ENCODE measurements at regions not wholly inside any gene's neighbourhood (a gene's known extent, or its start where the extent isn't known, plus 50 kb on each side); places are given as distances from the start of the nearest gene placed in this dataset.
A peak's percentile ranks its signal among the peaks of the same experiment; 100 is the strongest.

DNA sequence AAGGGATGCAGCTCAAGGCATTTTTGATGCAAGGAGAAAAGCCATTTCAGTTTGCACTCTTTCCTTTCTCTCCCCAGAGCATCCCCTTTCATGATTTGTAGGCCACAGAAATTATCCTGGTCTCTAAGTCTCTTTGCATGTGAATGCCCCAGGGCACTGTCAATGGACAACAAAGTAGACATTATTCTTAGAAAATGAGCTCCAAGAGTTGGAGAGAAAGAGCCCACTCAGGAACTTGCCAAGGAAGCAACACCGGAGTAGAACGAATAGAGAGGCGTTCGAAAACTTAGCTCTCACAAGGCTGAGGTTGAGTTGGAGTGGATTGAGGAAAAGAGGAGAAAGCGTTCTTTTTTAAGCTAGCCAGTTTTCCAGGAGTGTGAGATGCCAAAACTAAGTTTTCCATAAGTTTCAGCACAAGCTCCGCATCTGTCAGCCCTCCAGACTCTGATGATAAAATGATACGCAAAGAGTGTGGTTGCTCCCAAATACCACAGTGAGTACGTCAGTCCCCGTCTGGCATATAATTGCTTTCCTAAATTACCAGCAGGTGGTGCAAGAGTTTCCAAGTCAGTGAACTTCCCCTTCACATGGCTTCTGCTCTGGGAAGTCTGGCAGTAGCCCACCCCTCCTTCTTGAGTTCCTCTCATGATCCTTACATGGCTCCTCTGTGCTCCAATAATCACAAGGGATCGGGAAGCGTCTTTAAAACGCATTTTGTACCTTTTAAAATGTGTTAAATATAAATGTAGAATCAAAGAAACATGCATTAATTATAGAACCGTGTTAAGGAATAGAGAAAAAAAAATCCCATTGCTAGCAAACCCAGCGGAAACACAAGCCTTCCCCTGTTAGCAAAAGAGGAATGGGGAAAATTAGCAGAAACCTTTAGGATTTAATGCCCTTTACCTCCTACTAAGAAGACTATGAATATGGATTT is 1060.6 kb upstream of the FANCL start:
- intact Hi-C loops (cut with DNase I; ENCODE audit: low total_unique reads) (loop anchor here (10.0 kb wide), 1 partner anchor 1253 kb away; the partner anchor contains the start of gene BCL11A), in situ Hi-C loops (cut with MboI; ENCODE audit: low pct_ligation_motif_present in 1 of 4, low pct_unique_long_range_greater_than_20kb in 1 of 4, low sequenced_read_pairs in 3 of 4) (loop anchor here in 2 of 4 donors (10.0 to 25.0 kb wide), 2 partner anchors 1261 to 1263 kb away; partner anchors contain the start of gene BCL11A (in 1 of the 2))
- H3K27me3 ChIP-seq = peaks cover 4% of the 10 kb centered on the region

DNA sequence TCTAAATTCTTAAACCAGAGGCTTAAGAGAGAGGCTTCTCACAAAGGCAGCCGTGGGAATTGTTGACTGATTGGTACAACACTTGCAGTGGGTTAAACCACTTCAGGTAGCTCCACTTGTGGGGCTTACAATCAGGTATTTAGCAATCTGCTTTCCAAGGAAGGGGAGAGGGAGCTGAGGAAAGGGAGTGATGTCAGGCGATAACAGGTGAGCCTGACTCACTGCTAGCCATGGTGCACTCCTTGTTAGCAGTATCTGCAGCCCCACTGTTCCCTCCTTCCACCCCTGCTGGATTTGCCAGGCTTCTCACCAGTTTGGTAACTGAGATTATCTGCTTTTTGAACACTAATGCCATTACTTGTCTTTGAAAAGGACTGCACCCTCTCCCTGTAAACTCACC is 1056.7 kb upstream of the FANCL start:
- intact Hi-C loops (cut with DNase I; ENCODE audit: low total_unique reads) (no loop called here), in situ Hi-C loops (cut with MboI; ENCODE audit: low pct_ligation_motif_present in 1 of 4, low pct_unique_long_range_greater_than_20kb in 1 of 4, low sequenced_read_pairs in 3 of 4) (loop anchor here in 2 of 4 donors (10.0 to 25.0 kb wide), 2 partner anchors 1267 to 1289 kb away; no protein-coding TSS in a partner anchor)
- Histone ChIP-seq H3K4me1 (peaks cover 0 to 6% (median 1%) of the 10 kb centered on the region in 4 donors), H3K9me3 (no peaks in the 10 kb centered on the region), H3K27me3 (peaks cover 4% of the 10 kb centered on the region), H3K27ac (no peak overlapping the region), H3K36me3 (no peaks in the 10 kb centered on the region), H3K4me3 (no peak overlapping the region)
- no peak for DNase-seq
- TF ChIP-seq, protein P1, sequence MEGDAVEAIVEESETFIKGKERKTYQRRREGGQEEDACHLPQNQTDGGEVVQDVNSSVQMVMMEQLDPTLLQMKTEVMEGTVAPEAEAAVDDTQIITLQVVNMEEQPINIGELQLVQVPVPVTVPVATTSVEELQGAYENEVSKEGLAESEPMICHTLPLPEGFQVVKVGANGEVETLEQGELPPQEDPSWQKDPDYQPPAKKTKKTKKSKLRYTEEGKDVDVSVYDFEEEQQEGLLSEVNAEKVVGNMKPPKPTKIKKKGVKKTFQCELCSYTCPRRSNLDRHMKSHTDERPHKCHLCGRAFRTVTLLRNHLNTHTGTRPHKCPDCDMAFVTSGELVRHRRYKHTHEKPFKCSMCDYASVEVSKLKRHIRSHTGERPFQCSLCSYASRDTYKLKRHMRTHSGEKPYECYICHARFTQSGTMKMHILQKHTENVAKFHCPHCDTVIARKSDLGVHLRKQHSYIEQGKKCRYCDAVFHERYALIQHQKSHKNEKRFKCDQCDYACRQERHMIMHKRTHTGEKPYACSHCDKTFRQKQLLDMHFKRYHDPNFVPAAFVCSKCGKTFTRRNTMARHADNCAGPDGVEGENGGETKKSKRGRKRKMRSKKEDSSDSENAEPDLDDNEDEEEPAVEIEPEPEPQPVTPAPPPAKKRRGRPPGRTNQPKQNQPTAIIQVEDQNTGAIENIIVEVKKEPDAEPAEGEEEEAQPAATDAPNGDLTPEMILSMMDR (IDR thresholded peaks at IDR 0.05) = no peak
- TF ChIP-seq EP300 (IDR thresholded peaks at IDR 0.05; ENCODE audit: low read depth) = no peak
- TF ChIP-seq POLR2A (IDR thresholded peaks at IDR 0.05) = no peak
- no peak for TF ChIP-seq POLR2AphosphoS5 (IDR thresholded peaks at IDR 0.05)
- WGBS, 2 donors (ENCODE audit: low coverage in 1 of 2) = 95 to 100% methylated on average over 2 of the region's 2 CpGs

More for the DNA sequence above, 1060.6 kb upstream of the FANCL start:
- no peak overlapping the region for H3K4me3 ChIP-seq
- TF ChIP-seq POLR2A (IDR thresholded peaks at IDR 0.05) = no peak
- TF ChIP-seq, protein P1 (IDR thresholded peaks at IDR 0.05) = peak; percentile 49 to 60 (median 58)
- H3K27ac ChIP-seq = no peak overlapping the region
- 44 to 63% methylated on average over 10 to 14 of the region's 14 CpGs for WGBS, 2 donors (ENCODE audit: low coverage in 1 of 2)
- peak; percentile 21 for DNase-seq
- no peaks in the 10 kb centered on the region for H3K36me3 ChIP-seq
- peaks cover 0 to 6% (median 0%) of the 10 kb centered on the region in 4 donors for H3K4me1 ChIP-seq
- H3K9me3 ChIP-seq = no peaks in the 10 kb centered on the region

DNA sequence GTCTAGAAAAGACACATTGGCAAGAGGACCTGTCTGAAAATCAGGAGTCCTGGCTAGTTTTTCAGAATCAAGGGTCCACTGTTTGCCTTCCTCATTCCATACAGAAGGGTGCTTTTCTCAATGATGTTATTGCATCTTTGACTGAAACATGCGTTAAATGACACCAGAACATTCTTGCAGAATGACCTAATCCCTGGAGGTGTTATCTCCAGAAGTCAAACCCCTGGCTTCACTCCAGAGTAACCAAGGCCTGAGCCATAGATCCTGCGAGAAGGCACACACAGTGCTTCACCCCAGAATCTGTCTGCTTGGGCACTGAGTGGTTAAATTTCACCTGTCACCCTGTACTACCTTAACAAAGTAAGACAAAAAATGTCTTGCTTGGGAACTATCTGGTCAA is 1055.2 kb upstream of the FANCL start:
- Histone ChIP-seq H3K36me3 (no peaks in the 10 kb centered on the region), H3K4me3 (no peak overlapping the region), H3K9me3 (no peaks in the 10 kb centered on the region), H3K27me3 (peaks cover under 1% of the 10 kb centered on the region), H3K27ac (no peak overlapping the region), H3K4me1 (peaks cover 0 to 3% (median 0%) of the 10 kb centered on the region in 4 donors)
- DNase-seq = no peak
- in situ Hi-C loops (cut with MboI; ENCODE audit: low pct_ligation_motif_present in 1 of 4, low pct_unique_long_range_greater_than_20kb in 1 of 4, low sequenced_read_pairs in 3 of 4) = loop anchor here in 2 of 4 donors (10.0 to 25.0 kb wide), 2 partner anchors 1269 to 1291 kb away; no protein-coding TSS in a partner anchor
- 37% methylated on average over 2 of the region's 2 CpGs; no CpG with 5 or more reads in 1 of the 2 donors for WGBS, 2 donors (ENCODE audit: low coverage in 1 of 2)
- intact Hi-C loops (cut with DNase I; ENCODE audit: low total_unique reads) = no loop called here
- TF ChIP-seq POLR2A (IDR thresholded peaks at IDR 0.05) = no peak
- no peak for TF ChIP-seq EP300 (IDR thresholded peaks at IDR 0.05; ENCODE audit: low read depth)
- no peak for TF ChIP-seq POLR2AphosphoS5 (IDR thresholded peaks at IDR 0.05)
- TF ChIP-seq, protein P1 (IDR thresholded peaks at IDR 0.05) = no peak

DNA sequence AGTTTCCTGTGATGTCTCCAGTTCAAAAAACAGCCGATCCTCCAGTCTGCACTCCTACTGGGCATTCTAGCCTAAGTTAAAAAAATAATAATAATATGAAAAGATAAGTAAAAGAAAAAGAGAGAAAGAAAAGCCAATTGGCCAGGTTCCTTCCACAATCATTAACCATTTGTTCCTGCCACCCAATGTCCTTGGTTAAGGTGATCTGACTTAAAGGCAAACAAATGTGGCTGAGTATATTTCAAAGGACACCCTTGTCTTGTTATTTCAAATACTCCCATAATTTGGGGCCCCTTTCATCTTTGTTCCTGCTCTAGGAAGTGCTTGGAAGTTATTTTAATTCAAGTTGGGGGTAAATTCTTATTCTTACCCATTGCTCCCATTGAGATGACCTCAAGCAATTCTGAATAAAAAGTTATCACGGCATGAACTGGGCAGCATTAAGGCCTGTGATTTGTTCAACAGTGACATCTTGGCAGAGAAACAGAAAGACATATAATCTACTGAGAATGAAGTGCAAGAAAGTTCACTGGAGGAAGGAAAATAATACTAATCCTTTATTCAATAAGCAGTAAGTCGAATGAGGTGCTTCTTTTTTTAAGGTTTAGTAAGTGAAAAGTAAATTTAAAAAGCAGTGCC is 1054.5 kb upstream of the FANCL start:
- TF ChIP-seq EP300 (IDR thresholded peaks at IDR 0.05; ENCODE audit: low read depth) = no peak
- no peak for TF ChIP-seq POLR2AphosphoS5 (IDR thresholded peaks at IDR 0.05)
- in situ Hi-C loops (cut with MboI; ENCODE audit: low pct_ligation_motif_present in 1 of 4, low pct_unique_long_range_greater_than_20kb in 1 of 4, low sequenced_read_pairs in 3 of 4) (loop anchor here in 2 of 4 donors (10.0 to 25.0 kb wide), 2 partner anchors 1269 to 1292 kb away; no protein-coding TSS in a partner anchor), intact Hi-C loops (cut with DNase I; ENCODE audit: low total_unique reads) (no loop called here)
- no peak overlapping the region for H3K4me3 ChIP-seq
- 56 to 59% methylated on average over 3 of the region's 3 CpGs for WGBS, 2 donors (ENCODE audit: low coverage in 1 of 2)
- H3K36me3 ChIP-seq = no peaks in the 10 kb centered on the region
- no peaks in the 10 kb centered on the region for H3K9me3 ChIP-seq
- DNase-seq = no peak
- H3K27ac ChIP-seq = no peak overlapping the region
- peaks cover 0 to 3% (median 0%) of the 10 kb centered on the region in 4 donors for H3K4me1 ChIP-seq
- H3K27me3 ChIP-seq = no peaks in the 10 kb centered on the region

Measured in transverse colon (tissue), 4 donors.